Karpas-422 (cell line): ENCODE measurements at regions not wholly inside any gene's neighbourhood (a gene's known extent, or its start where the extent isn't known, plus 50 kb on each side); places are given as distances from the start of the nearest gene placed in this dataset.
"Not testable (repeated sequence)": the region's sequence is repeated elsewhere in the genome, so short reads cannot be mapped to it uniquely, and the experiment has no call there.

ENCODE experiments used
- DNase-seq: peaks from one replicate; pipeline ENCODE4 v3.0.0-alpha.2; 2015
- H2AFZ ChIP-seq: fragments of 200-600 bp; sonication (generic); 2 replicates; pipeline ENCODE4 v1.6.1; 2014; ENCODE audit warnings: antibody characterized with exemption, low read length, mixed read lengths
- H3K27ac ChIP-seq: fragments of 200-600 bp; sonication (generic); 2 replicates; pipeline ENCODE4 v1.5.1; 2014; ENCODE audit warnings: mild to moderate bottlenecking, low read length, moderate library complexity
- H3K27me3 ChIP-seq: fragments of 200-600 bp; sonication (generic); 2 replicates; pipeline ENCODE4 v1.6.1; 2014; ENCODE audit warnings: low read length, mixed read lengths
- H3K36me3 ChIP-seq: fragments of 200-600 bp; sonication (generic); 2 replicates; pipeline ENCODE4 v1.6.1; 2014; ENCODE audit warnings: low read length, mixed read lengths; ENCODE audit not compliant: insufficient read depth
- H3K4me1 ChIP-seq: fragments of 200-600 bp; sonication (generic); 2 replicates; pipeline ENCODE4 v1.6.1; 2014; ENCODE audit warnings: mild to moderate bottlenecking, low read length, mixed read lengths
- H3K4me2 ChIP-seq: fragments of 200-600 bp; sonication (generic); 2 replicates; pipeline ENCODE4 v1.6.1; 2014; ENCODE audit warnings: low read length, low read depth, mild to moderate bottlenecking; ENCODE audit not compliant: poor library complexity, severe bottlenecking
- H3K4me3 ChIP-seq: fragments of 200-600 bp; sonication (generic); 2 replicates; pipeline ENCODE4 v1.5.1; 2014; ENCODE audit warnings: mild to moderate bottlenecking, antibody characterized with exemption, low read length, mixed read lengths
- H3K79me2 ChIP-seq: fragments of 200-600 bp; sonication (generic); 2 replicates; pipeline ENCODE4 v1.6.1; 2014; ENCODE audit warnings: mild to moderate bottlenecking, low read length, mixed read lengths
- H3K9ac ChIP-seq: fragments of 200-600 bp; sonication (generic); 2 replicates; pipeline ENCODE4 v1.6.0; 2014; ENCODE audit warnings: low read length
- H3K9me2 ChIP-seq: fragments of 200-600 bp; sonication (generic), shearing (Covaris generic); replicated peaks from 2 replicates; pipeline ENCODE4 v1.6.0; 2014; ENCODE audit warnings: mild to moderate bottlenecking, low read length, moderate library complexity; ENCODE audit not compliant: insufficient read depth
- H3K9me3 ChIP-seq: fragments of 300-700, 200-600 bp; sonication (generic); 2 replicates; pipeline ENCODE4 v1.6.1; 2014; ENCODE audit warnings: low read length, mixed read lengths
- H4K20me1 ChIP-seq: fragments of 200-600 bp; sonication (generic); 2 replicates; pipeline ENCODE4 v1.6.1; 2014; ENCODE audit warnings: mild to moderate bottlenecking, antibody characterized with exemption, low read length, low read depth; ENCODE audit not compliant: insufficient read depth

GRCh38 chr15:20340331-20340811 is 201.2 kb downstream of the GOLGA6L6 start:
- Histone ChIP-seq H3K36me3 (no peaks in the 10 kb centered on the region), H3K9ac (no peak overlapping the region), H3K4me1 (no peaks in the 10 kb centered on the region), H3K79me2 (no peaks in the 10 kb centered on the region), H3K27me3 (no peaks in the 10 kb centered on the region), H3K4me3 (no peak overlapping the region), H3K4me2 (no peak overlapping the region), H3K27ac (no peak overlapping the region), H3K9me2 (no peaks in the 10 kb centered on the region), H3K9me3 (peaks cover 36% of the 10 kb centered on the region), H2AFZ (no peak overlapping the region), H4K20me1 (no peaks in the 10 kb centered on the region)
- DNase-seq = no peak

GRCh38 chr15:20339086-20339791 is 202.4 kb downstream of the GOLGA6L6 start:
- not testable (repeated sequence) for H3K79me2 ChIP-seq, H3K9me2 ChIP-seq, H2AFZ ChIP-seq, H3K4me2 ChIP-seq, H3K27me3 ChIP-seq, H3K27ac ChIP-seq, H3K4me1 ChIP-seq, H3K9ac ChIP-seq, DNase-seq, H4K20me1 ChIP-seq, H3K4me3 ChIP-seq, H3K36me3 ChIP-seq
- H3K9me3 ChIP-seq = peaks cover 28% of the 10 kb centered on the region

- H3K36me3 ChIP-seq, DNase-seq, H3K79me2 ChIP-seq, H3K27ac ChIP-seq, H4K20me1 ChIP-seq, H3K9ac ChIP-seq, H3K4me1 ChIP-seq, H2AFZ ChIP-seq, H3K9me2 ChIP-seq, H3K4me2 ChIP-seq, H3K27me3 ChIP-seq, H3K4me3 ChIP-seq: not testable (repeated sequence)
- H3K9me3 ChIP-seq = peaks cover 28% of the 10 kb centered on the region
Measured at GRCh38 chr15:20338671-20339070, 202.9 kb downstream of the GOLGA6L6 start.

- not testable (repeated sequence) for H3K36me3 ChIP-seq, H3K9me2 ChIP-seq, H3K4me1 ChIP-seq, H3K27me3 ChIP-seq, H3K9ac ChIP-seq, H3K4me3 ChIP-seq, DNase-seq, H4K20me1 ChIP-seq, H2AFZ ChIP-seq, H3K4me2 ChIP-seq, H3K27ac ChIP-seq, H3K79me2 ChIP-seq
- H3K9me3 ChIP-seq = peaks cover 24% of the 10 kb centered on the region
Measured at GRCh38 chr15:20337238-20337637, 204.4 kb downstream of the GOLGA6L6 start.

GRCh38 chr15:20334451-20334850 is 207.1 kb downstream of the GOLGA6L6 start:
- DNase-seq, H4K20me1 ChIP-seq, H3K36me3 ChIP-seq, H3K79me2 ChIP-seq, H3K27me3 ChIP-seq, H3K4me2 ChIP-seq, H3K9me3 ChIP-seq, H3K4me3 ChIP-seq, H3K9ac ChIP-seq, H3K4me1 ChIP-seq, H3K27ac ChIP-seq, H2AFZ ChIP-seq, H3K9me2 ChIP-seq: not testable (repeated sequence)

- not testable (repeated sequence) for H2AFZ ChIP-seq, H3K4me2 ChIP-seq, H3K9ac ChIP-seq, H3K9me2 ChIP-seq, DNase-seq, H3K36me3 ChIP-seq, H3K9me3 ChIP-seq, H3K79me2 ChIP-seq, H3K4me1 ChIP-seq, H3K27me3 ChIP-seq, H4K20me1 ChIP-seq, H3K4me3 ChIP-seq, H3K27ac ChIP-seq
Measured at GRCh38 chr15:20325751-20326150, 215.8 kb downstream of the GOLGA6L6 start.

GRCh38 chr15:20317132-20317531 is 224.5 kb downstream of the GOLGA6L6 start:
- not testable (repeated sequence) for H3K4me2 ChIP-seq, H4K20me1 ChIP-seq, H3K9me3 ChIP-seq, H2AFZ ChIP-seq, H3K36me3 ChIP-seq, H3K27me3 ChIP-seq, H3K4me1 ChIP-seq, H3K9me2 ChIP-seq, H3K79me2 ChIP-seq, H3K9ac ChIP-seq, H3K4me3 ChIP-seq, DNase-seq, H3K27ac ChIP-seq

GRCh38 chr15:20311014-20311680 is 230.5 kb downstream of the GOLGA6L6 start:
- H2AFZ ChIP-seq, H3K36me3 ChIP-seq, H3K4me1 ChIP-seq, H3K79me2 ChIP-seq, H3K4me3 ChIP-seq, H3K27me3 ChIP-seq, H4K20me1 ChIP-seq, H3K9ac ChIP-seq, DNase-seq, H3K4me2 ChIP-seq, H3K27ac ChIP-seq, H3K9me2 ChIP-seq: not testable (repeated sequence)
- peaks cover 21% of the 10 kb centered on the region for H3K9me3 ChIP-seq
